HG03139 (cell line): ENCODE measurements at regions not wholly inside any gene's neighbourhood (a gene's known extent, or its start where the extent isn't known, plus 50 kb on each side); places are given as distances from the start of the nearest gene placed in this dataset.

Experiments
- ATAC-seq: cut with Tn5 transposase; IDR thresholded peaks from one replicate; pipeline ENCODE4 v1.9.1; 2021; ENCODE audit not compliant: unreplicated experiment

GRCh38 chr16:49026566-49027181 lies 255.0 kb downstream of the CBLN1 start:
- ATAC-seq = no peak

- no peak for ATAC-seq
Observed at GRCh38 chr16:49024896-49025295, 256.7 kb downstream of the CBLN1 start.

GRCh38 chr16:49024016-49024415 lies 257.6 kb downstream of the CBLN1 start:
- no peak for ATAC-seq

GRCh38 chr16:49023050-49023449 lies 258.6 kb downstream of the CBLN1 start:
- no peak for ATAC-seq

GRCh38 chr16:49022351-49022963 lies 259.2 kb downstream of the CBLN1 start:
- no peak for ATAC-seq

- ATAC-seq = no peak
Observed at GRCh38 chr16:49021136-49021535, 260.5 kb downstream of the CBLN1 start.

GRCh38 chr16:49020436-49020835 lies 261.2 kb downstream of the CBLN1 start:
- no peak for ATAC-seq

GRCh38 chr16:49019831-49020230 lies 261.8 kb downstream of the CBLN1 start:
- ATAC-seq = no peak

- no peak for ATAC-seq
Observed at GRCh38 chr16:49019081-49019633, 262.5 kb downstream of the CBLN1 start.

- ATAC-seq = no peak
Observed at GRCh38 chr16:49018259-49018931, 263.2 kb downstream of the CBLN1 start.

GRCh38 chr16:49017501-49017900 lies 264.1 kb downstream of the CBLN1 start:
- no peak for ATAC-seq

- ATAC-seq = no peak
Observed at GRCh38 chr16:49016461-49016860, 265.2 kb downstream of the CBLN1 start.

GRCh38 chr16:49015225-49015592 lies 266.4 kb downstream of the CBLN1 start:
- no peak for ATAC-seq

GRCh38 chr16:49014277-49015224 lies 267.1 kb downstream of the CBLN1 start:
- ATAC-seq = no peak

GRCh38 chr16:49013727-49014080 lies 267.9 kb downstream of the CBLN1 start:
- no peak for ATAC-seq

- no peak for ATAC-seq
Observed at GRCh38 chr16:49012961-49013726, 268.5 kb downstream of the CBLN1 start.

- ATAC-seq = no peak
Observed at GRCh38 chr16:49011901-49012300, 269.7 kb downstream of the CBLN1 start.

GRCh38 chr16:49010879-49011278 lies 270.8 kb downstream of the CBLN1 start:
- ATAC-seq = no peak

GRCh38 chr16:49010396-49010795 lies 271.2 kb downstream of the CBLN1 start:
- no peak for ATAC-seq

- no peak for ATAC-seq
Observed at GRCh38 chr16:49009204-49009603, 272.4 kb downstream of the CBLN1 start.
